ENCODE measurements at regions not wholly inside any gene's neighbourhood (a gene's known extent, or its start where the extent isn't known, plus 50 kb on each side); places are given as distances from the start of the nearest gene placed in this dataset.

- Mint-ChIP-seq H3K36me3 (ENCODE audit: low read depth) (no peaks in the 10 kb centered on the region), H3K27me3 (ENCODE audit: insufficient read depth, low read depth, poor library complexity) (peaks cover 5% of the 10 kb centered on the region), H3K9me3 (no peaks in the 10 kb centered on the region), H3K4me1 (peaks cover 6% of the 10 kb centered on the region), H3K27ac (no peak overlapping the region), H3K4me3 (no peak overlapping the region)
- no peaks in the 10 kb centered on the region for H4K20me1 ChIP-seq (replicated peaks; ENCODE audit: insufficient read depth)
- no peak overlapping the region for H3K27ac ChIP-seq (ENCODE audit: low read depth)
- DNase-seq (ENCODE audit: low spot score) (peak; percentile 30), ATAC-seq (no peak)
- H3K4me2 ChIP-seq = no peak overlapping the region
- H3K9me2 ChIP-seq (ENCODE audit: insufficient read depth) = no peaks in the 10 kb centered on the region
- H3K79me2 ChIP-seq (replicated peaks; ENCODE audit: insufficient read depth) = no peaks in the 10 kb centered on the region
- peaks cover 4% of the 10 kb centered on the region; the same call in 1 of the 2 replicates for H3K4me1 ChIP-seq (ENCODE audit: insufficient read depth)
- no peaks in the 10 kb centered on the region for H3F3A ChIP-seq (replicated peaks; ENCODE audit: low read depth)
- TF ChIP-seq, protein P1, sequence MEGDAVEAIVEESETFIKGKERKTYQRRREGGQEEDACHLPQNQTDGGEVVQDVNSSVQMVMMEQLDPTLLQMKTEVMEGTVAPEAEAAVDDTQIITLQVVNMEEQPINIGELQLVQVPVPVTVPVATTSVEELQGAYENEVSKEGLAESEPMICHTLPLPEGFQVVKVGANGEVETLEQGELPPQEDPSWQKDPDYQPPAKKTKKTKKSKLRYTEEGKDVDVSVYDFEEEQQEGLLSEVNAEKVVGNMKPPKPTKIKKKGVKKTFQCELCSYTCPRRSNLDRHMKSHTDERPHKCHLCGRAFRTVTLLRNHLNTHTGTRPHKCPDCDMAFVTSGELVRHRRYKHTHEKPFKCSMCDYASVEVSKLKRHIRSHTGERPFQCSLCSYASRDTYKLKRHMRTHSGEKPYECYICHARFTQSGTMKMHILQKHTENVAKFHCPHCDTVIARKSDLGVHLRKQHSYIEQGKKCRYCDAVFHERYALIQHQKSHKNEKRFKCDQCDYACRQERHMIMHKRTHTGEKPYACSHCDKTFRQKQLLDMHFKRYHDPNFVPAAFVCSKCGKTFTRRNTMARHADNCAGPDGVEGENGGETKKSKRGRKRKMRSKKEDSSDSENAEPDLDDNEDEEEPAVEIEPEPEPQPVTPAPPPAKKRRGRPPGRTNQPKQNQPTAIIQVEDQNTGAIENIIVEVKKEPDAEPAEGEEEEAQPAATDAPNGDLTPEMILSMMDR (conservative IDR thresholded peaks at IDR 0.05; ENCODE audit: low read depth in 2 of 2) = peak; percentile 39 to 49
- no peak for TF ChIP-seq CREB1 (CRISPR knock-in tag; IDR thresholded peaks at IDR 0.05; ENCODE audit: low read depth)
- TF ChIP-seq EZH2phosphoT487 (IDR thresholded peaks at IDR 0.05; ENCODE audit: unreplicated experiment) = no peak
- TF ChIP-seq ZNF462 (CRISPR knock-in tag; IDR thresholded peaks at IDR 0.05) = no peak
- TF ChIP-seq STAT1 (IDR thresholded peaks at IDR 0.05; ENCODE audit: unreplicated experiment) = no peak
- TF ChIP-seq, protein P2, sequence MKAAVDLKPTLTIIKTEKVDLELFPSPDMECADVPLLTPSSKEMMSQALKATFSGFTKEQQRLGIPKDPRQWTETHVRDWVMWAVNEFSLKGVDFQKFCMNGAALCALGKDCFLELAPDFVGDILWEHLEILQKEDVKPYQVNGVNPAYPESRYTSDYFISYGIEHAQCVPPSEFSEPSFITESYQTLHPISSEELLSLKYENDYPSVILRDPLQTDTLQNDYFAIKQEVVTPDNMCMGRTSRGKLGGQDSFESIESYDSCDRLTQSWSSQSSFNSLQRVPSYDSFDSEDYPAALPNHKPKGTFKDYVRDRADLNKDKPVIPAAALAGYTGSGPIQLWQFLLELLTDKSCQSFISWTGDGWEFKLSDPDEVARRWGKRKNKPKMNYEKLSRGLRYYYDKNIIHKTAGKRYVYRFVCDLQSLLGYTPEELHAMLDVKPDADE (IDR thresholded peaks at IDR 0.05) = no peak
- H3K36me3 ChIP-seq (ENCODE audit: insufficient read depth) = no peaks in the 10 kb centered on the region
- no peak overlapping the region for H3K4me3 ChIP-seq
- H3K27me3 ChIP-seq (ENCODE audit: insufficient read depth) = no peaks in the 10 kb centered on the region
- H2AFZ ChIP-seq = no peak overlapping the region
Measured at GRCh38 chr5:28734396-28734795, 1696.0 kb upstream of the CDH9 start.

All from GM23338 (cell line).